ENCODE measurements at regions not wholly inside any gene's neighbourhood (a gene's known extent, or its start where the extent isn't known, plus 50 kb on each side); places are given as distances from the start of the nearest gene placed in this dataset.

- no peak overlapping the region for H3K27ac ChIP-seq (ENCODE audit: low read length)
- H3K27me3 ChIP-seq (ENCODE audit: low read depth, low read length): no peaks in the 10 kb centered on the region
- no peaks in the 10 kb centered on the region for H3K4me1 ChIP-seq (ENCODE audit: control insufficient read depth in 1 of 2, insufficient read depth in 2 of 2, low read length in 2 of 2)
- no peak overlapping the region for H3K4me3 ChIP-seq (ENCODE audit: low read depth in 1 of 2, low read length in 2 of 2)
- no peaks in the 10 kb centered on the region for H3K9me3 ChIP-seq (ENCODE audit: control insufficient read depth in 1 of 2, low read length in 2 of 2)
- no peaks in the 10 kb centered on the region for H3K36me3 ChIP-seq (ENCODE audit: control insufficient read depth in 1 of 2, insufficient read depth in 2 of 2, low read length in 2 of 2)
Measured at GRCh38 chr4:124046190-124046589, 649.6 kb downstream of the SPRY1 start.

- H3K9me3 ChIP-seq (ENCODE audit: control insufficient read depth in 1 of 2, low read length in 2 of 2): peaks cover 0 to 11% of the 10 kb centered on the region in 2 donors
- no peaks in the 10 kb centered on the region for H3K27me3 ChIP-seq (ENCODE audit: low read depth, low read length)
- H3K27ac ChIP-seq (ENCODE audit: low read length): no peak overlapping the region
- no peaks in the 10 kb centered on the region for H3K4me1 ChIP-seq (ENCODE audit: control insufficient read depth in 1 of 2, insufficient read depth in 2 of 2, low read length in 2 of 2)
- H3K36me3 ChIP-seq (ENCODE audit: control insufficient read depth in 1 of 2, insufficient read depth in 2 of 2, low read length in 2 of 2): no peaks in the 10 kb centered on the region
- H3K4me3 ChIP-seq (ENCODE audit: low read depth in 1 of 2, low read length in 2 of 2): no peak overlapping the region
Measured at GRCh38 chr4:124053872-124054538, 657.4 kb downstream of the SPRY1 start.

DNA sequence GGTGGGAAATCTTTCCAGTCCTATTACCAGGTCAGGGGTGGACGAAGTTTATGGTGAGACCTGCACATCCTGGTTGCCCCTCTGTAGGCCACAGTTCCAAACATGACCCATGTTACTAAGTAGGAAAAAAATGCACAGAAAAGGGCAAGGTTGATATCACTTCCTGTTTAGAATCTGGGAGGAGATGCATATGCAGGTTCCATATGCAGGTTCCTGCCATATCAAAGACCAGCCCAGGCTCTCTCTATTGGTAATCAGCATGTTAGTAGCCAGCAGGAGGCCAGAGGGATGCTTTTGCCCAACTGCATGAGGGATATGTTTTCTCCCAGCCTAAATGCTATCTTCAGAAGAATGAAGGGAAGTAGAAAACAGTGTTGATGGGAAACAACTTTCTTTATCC lies 657.2 kb downstream of the ANKRD50 start:
- H3K36me3 ChIP-seq (ENCODE audit: control insufficient read depth in 1 of 2, insufficient read depth in 2 of 2, low read length in 2 of 2): no peaks in the 10 kb centered on the region
- peaks cover 0 to 11% of the 10 kb centered on the region in 2 donors for H3K9me3 ChIP-seq (ENCODE audit: control insufficient read depth in 1 of 2, low read length in 2 of 2)
- H3K27ac ChIP-seq (ENCODE audit: low read length): no peak overlapping the region
- H3K27me3 ChIP-seq (ENCODE audit: low read depth, low read length): no peaks in the 10 kb centered on the region
- H3K4me3 ChIP-seq (ENCODE audit: low read depth in 1 of 2, low read length in 2 of 2): no peak overlapping the region
- peaks cover 0 to 3% of the 10 kb centered on the region in 2 donors for H3K4me1 ChIP-seq (ENCODE audit: control insufficient read depth in 1 of 2, insufficient read depth in 2 of 2, low read length in 2 of 2)

GRCh38 chr4:124055896-124056295 lies 656.6 kb downstream of the ANKRD50 start:
- Histone ChIP-seq H3K36me3 (ENCODE audit: control insufficient read depth in 1 of 2, insufficient read depth in 2 of 2, low read length in 2 of 2) (peaks cover 0 to 2% of the 10 kb centered on the region in 2 donors), H3K27me3 (ENCODE audit: low read depth, low read length) (no peaks in the 10 kb centered on the region), H3K4me1 (ENCODE audit: control insufficient read depth in 1 of 2, insufficient read depth in 2 of 2, low read length in 2 of 2) (peaks cover 0 to 8% of the 10 kb centered on the region in 2 donors), H3K27ac (ENCODE audit: low read length) (no peak overlapping the region), H3K4me3 (ENCODE audit: low read depth in 1 of 2, low read length in 2 of 2) (no peak overlapping the region), H3K9me3 (ENCODE audit: control insufficient read depth in 1 of 2, low read length in 2 of 2) (peaks cover 0 to 11% of the 10 kb centered on the region in 2 donors)

DNA sequence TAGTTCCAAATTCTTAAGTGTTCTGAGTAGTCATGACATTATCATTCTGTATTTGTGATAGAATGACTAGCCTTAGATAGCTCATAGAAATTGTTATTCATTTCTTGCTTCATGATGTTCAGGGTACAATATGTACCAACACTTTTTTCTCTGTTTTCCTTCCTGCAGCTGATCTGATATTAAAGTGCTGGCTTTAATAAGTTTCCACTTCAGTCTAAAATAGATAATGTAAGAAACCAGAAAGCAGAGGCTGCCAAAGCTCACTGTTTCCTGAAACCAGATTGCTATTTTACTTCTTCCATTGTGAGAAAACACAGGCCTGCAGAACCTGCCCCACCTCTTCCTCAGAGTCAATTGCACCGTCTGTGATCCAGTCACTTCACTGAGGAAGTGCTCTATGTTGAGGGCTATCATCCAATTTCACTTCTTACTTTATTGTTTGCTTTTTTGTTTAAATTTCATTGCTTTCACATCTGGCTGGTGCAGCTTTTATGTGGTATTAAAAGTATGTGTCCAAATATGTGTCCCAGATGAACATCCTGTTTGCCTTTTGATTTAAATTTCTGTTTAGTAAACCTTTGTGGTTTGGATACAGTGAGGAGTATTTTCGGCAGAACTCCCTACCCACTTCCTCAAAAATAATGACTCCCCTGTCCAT lies 652.1 kb downstream of the ANKRD50 start:
- H3K9me3 ChIP-seq (ENCODE audit: control insufficient read depth in 1 of 2, low read length in 2 of 2): peaks cover 0 to 5% of the 10 kb centered on the region in 2 donors
- H3K4me1 ChIP-seq (ENCODE audit: control insufficient read depth in 1 of 2, insufficient read depth in 2 of 2, low read length in 2 of 2): peaks cover 0 to 15% of the 10 kb centered on the region in 2 donors
- no peak overlapping the region for H3K4me3 ChIP-seq (ENCODE audit: low read depth in 1 of 2, low read length in 2 of 2)
- peaks cover 0 to 3% of the 10 kb centered on the region in 2 donors for H3K36me3 ChIP-seq (ENCODE audit: control insufficient read depth in 1 of 2, insufficient read depth in 2 of 2, low read length in 2 of 2)
- no peaks in the 10 kb centered on the region for H3K27me3 ChIP-seq (ENCODE audit: low read depth, low read length)
- H3K27ac ChIP-seq (ENCODE audit: low read length): peak overlapping the region; percentile 20

- Histone ChIP-seq H3K27ac (ENCODE audit: low read length) (peak overlapping the region; percentile 20), H3K4me1 (ENCODE audit: control insufficient read depth in 1 of 2, insufficient read depth in 2 of 2, low read length in 2 of 2) (peaks cover 0 to 15% of the 10 kb centered on the region in 2 donors), H3K27me3 (ENCODE audit: low read depth, low read length) (no peaks in the 10 kb centered on the region), H3K4me3 (ENCODE audit: low read depth in 1 of 2, low read length in 2 of 2) (no peak overlapping the region), H3K9me3 (ENCODE audit: control insufficient read depth in 1 of 2, low read length in 2 of 2) (peaks cover 0 to 5% of the 10 kb centered on the region in 2 donors), H3K36me3 (ENCODE audit: control insufficient read depth in 1 of 2, insufficient read depth in 2 of 2, low read length in 2 of 2) (peaks cover 0 to 3% of the 10 kb centered on the region in 2 donors)
Measured at GRCh38 chr4:124061413-124061812, 651.1 kb downstream of the ANKRD50 start.

DNA sequence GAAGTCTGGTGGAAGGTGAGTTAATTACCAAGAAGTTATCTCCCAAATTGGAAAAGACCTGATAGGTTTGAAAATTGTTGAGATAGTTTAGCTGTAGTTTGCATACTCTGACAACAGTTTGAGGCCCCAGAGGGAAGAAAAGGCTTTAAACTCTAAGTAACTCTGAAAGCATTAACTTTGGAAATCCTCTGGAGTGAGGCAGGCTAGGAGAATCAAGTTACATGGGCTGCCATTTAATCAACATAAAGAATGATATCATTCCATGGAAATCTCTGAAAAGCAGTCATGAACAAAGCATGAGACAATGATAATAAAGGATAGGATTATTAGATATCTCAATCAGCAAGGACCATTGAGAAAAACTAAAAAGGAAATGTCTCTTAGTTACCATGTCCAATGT lies 647.1 kb downstream of the ANKRD50 start:
- Histone ChIP-seq H3K27ac (ENCODE audit: low read length) (no peak overlapping the region), H3K4me3 (ENCODE audit: low read depth in 1 of 2, low read length in 2 of 2) (no peak overlapping the region), H3K36me3 (ENCODE audit: control insufficient read depth in 1 of 2, insufficient read depth in 2 of 2, low read length in 2 of 2) (peaks cover 0 to 3% of the 10 kb centered on the region in 2 donors), H3K27me3 (ENCODE audit: low read depth, low read length) (no peaks in the 10 kb centered on the region), H3K9me3 (ENCODE audit: control insufficient read depth in 1 of 2, low read length in 2 of 2) (peaks cover 9 to 10% of the 10 kb centered on the region in 2 donors), H3K4me1 (ENCODE audit: control insufficient read depth in 1 of 2, insufficient read depth in 2 of 2, low read length in 2 of 2) (peaks cover 0 to 11% of the 10 kb centered on the region in 2 donors)

DNA sequence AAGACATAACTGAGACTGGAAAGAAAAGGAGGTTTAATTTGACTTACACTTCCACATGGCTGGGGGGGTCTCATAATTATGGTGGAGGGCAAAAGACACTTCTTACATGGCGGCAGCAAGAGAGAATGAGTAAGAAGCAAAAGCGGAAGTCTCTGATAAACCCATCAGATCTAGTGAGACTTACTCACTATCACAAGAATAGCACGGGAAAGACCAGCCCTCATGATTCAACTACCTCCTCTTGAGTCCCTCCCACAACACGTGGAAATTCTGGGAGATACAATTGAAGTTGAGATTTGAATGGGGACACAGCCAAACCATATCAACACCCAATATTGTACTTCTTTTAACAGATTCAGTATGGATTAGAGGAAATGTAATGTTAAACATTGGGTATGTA lies 646.6 kb downstream of the ANKRD50 start:
- Histone ChIP-seq H3K27me3 (ENCODE audit: low read depth, low read length) (no peaks in the 10 kb centered on the region), H3K4me1 (ENCODE audit: control insufficient read depth in 1 of 2, insufficient read depth in 2 of 2, low read length in 2 of 2) (peaks cover 0 to 7% of the 10 kb centered on the region in 2 donors), H3K4me3 (ENCODE audit: low read depth in 1 of 2, low read length in 2 of 2) (no peak overlapping the region), H3K9me3 (ENCODE audit: control insufficient read depth in 1 of 2, low read length in 2 of 2) (peaks cover 10 to 11% of the 10 kb centered on the region in 2 donors), H3K27ac (ENCODE audit: low read length) (no peak overlapping the region), H3K36me3 (ENCODE audit: control insufficient read depth in 1 of 2, insufficient read depth in 2 of 2, low read length in 2 of 2) (peaks cover 0 to under 1% of the 10 kb centered on the region in 2 donors)

DNA sequence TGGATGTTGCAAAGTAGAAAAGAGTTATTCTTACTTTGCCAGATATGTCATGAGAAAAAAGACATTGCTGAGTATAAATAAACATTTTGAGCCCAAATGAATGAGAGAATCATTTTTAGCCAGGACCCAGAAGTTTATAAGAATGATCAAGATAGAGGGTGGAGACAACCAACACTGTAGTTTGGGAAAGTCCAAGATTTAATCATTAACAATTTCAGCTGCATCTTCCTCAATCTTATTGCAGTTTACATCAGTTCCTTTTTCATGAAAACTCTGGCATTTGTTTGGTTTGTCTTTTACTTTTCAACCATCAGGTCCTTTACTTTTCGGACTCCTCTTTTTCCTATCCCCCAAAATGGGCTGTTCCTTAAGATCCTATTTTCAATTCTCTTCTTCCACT lies 645.9 kb downstream of the ANKRD50 start:
- Histone ChIP-seq H3K4me1 (ENCODE audit: control insufficient read depth in 1 of 2, insufficient read depth in 2 of 2, low read length in 2 of 2) (peaks cover 0 to under 1% of the 10 kb centered on the region in 2 donors), H3K27me3 (ENCODE audit: low read depth, low read length) (no peaks in the 10 kb centered on the region), H3K9me3 (ENCODE audit: control insufficient read depth in 1 of 2, low read length in 2 of 2) (peaks cover 14 to 17% of the 10 kb centered on the region in 2 donors), H3K36me3 (ENCODE audit: control insufficient read depth in 1 of 2, insufficient read depth in 2 of 2, low read length in 2 of 2) (no peaks in the 10 kb centered on the region), H3K27ac (ENCODE audit: low read length) (no peak overlapping the region), H3K4me3 (ENCODE audit: low read depth in 1 of 2, low read length in 2 of 2) (no peak overlapping the region)

DNA sequence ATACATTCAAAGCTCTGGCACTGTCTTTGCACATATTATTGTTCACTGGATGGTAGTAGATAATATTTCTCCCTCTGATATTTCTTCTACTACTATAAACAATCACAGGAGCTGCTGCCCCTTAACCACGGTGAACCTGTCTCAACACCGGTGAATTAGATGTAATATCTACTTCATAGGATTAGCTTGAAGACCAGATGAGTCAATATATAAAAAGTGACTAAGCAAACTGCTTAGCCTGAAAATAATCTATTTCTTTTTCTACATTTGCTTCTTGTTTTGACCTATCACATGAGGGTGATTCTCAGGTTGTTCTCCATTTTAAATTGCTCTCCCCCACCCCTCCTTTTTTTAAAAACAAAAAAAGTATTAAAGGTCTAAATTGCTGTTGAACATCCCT lies 645.5 kb downstream of the ANKRD50 start:
- no peak overlapping the region for H3K27ac ChIP-seq (ENCODE audit: low read length)
- no peaks in the 10 kb centered on the region for H3K4me1 ChIP-seq (ENCODE audit: control insufficient read depth in 1 of 2, insufficient read depth in 2 of 2, low read length in 2 of 2)
- no peaks in the 10 kb centered on the region for H3K36me3 ChIP-seq (ENCODE audit: control insufficient read depth in 1 of 2, insufficient read depth in 2 of 2, low read length in 2 of 2)
- H3K4me3 ChIP-seq (ENCODE audit: low read depth in 1 of 2, low read length in 2 of 2): no peak overlapping the region
- H3K27me3 ChIP-seq (ENCODE audit: low read depth, low read length): no peaks in the 10 kb centered on the region
- peaks cover 14 to 19% of the 10 kb centered on the region in 2 donors for H3K9me3 ChIP-seq (ENCODE audit: control insufficient read depth in 1 of 2, low read length in 2 of 2)

DNA sequence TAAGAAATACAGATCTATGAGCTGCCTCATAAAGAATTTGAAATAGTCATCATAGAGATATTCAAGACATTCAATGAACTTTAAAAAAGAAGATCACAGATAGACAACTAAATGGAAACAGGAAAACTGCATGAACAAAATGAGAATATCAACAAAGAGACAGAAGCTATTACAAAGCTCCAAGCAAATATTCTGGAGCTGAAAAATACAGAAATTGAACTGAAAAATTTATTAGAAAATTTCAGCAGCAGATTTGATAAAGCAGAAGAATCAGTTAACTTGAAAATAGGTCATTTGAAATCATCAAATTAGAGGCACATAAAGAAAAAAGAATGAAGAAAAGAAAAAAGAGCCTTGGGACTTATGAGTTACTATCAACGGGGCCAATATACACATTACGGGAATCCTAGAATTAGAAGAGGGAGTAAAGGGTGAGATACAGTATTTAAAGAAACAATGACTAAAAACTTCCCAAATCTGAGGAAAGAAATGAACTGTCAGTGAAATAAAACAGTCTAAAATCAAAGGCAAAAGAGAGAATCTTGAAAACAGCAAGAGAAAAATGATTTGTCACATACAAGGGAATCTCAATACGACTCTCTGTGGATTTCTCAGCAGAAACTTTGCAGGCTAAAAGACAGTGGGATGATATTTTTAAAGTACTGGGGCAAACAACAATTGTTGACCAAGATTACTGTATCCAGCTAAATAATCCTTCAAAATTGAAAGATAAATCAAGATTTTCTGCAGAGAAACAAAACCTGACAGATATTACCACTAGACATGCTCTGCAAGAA lies 641.6 kb downstream of the ANKRD50 start:
- no peaks in the 10 kb centered on the region for H3K36me3 ChIP-seq (ENCODE audit: control insufficient read depth in 1 of 2, insufficient read depth in 2 of 2, low read length in 2 of 2)
- H3K27me3 ChIP-seq (ENCODE audit: low read depth, low read length): no peaks in the 10 kb centered on the region
- H3K9me3 ChIP-seq (ENCODE audit: control insufficient read depth in 1 of 2, low read length in 2 of 2): peaks cover 14 to 23% of the 10 kb centered on the region in 2 donors
- H3K4me1 ChIP-seq (ENCODE audit: control insufficient read depth in 1 of 2, insufficient read depth in 2 of 2, low read length in 2 of 2): no peaks in the 10 kb centered on the region
- peak overlapping the region in 1 of 2 donors; percentile 37 for H3K4me3 ChIP-seq (ENCODE audit: low read depth in 1 of 2, low read length in 2 of 2)
- H3K27ac ChIP-seq (ENCODE audit: low read length): no peak overlapping the region
